Anterior cingulate cortex (tissue), 58 donors: ENCODE measurements at regions not wholly inside any gene's neighbourhood (a gene's known extent, or its start where the extent isn't known, plus 50 kb on each side); places are given as distances from the start of the nearest gene placed in this dataset.
A peak's percentile ranks its signal among the peaks of the same experiment; 100 is the strongest.

ENCODE experiments used
- DNase-seq, 58 donors: peaks; one replicate each; lab custom pipeline; 2025; lab: John Stamatoyannopoulos, UW

- no peak for DNase-seq
Measured at GRCh38 chr5:60395712-60396329, 304.1 kb downstream of the DEPDC1B start.

DNA sequence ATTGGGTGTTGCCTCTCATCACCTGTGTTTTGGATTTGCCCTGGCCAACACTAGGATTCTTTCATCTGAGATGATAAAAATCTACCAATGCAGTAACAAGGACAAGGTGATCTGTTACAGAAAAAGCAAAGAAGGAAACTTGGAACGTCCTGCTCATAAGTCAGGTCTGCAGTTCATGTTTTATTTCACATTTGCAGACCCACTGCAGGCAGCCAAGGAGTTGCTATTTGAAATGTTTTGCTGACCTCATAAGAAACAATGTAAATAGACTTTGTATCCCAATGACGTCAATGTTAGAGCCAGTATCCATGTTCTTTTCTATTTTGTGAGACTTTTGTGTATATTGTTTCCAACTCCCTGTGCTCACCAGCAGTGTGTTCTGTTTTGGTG lies 312.9 kb downstream of the DEPDC1B start:
- no peak for DNase-seq

DNA sequence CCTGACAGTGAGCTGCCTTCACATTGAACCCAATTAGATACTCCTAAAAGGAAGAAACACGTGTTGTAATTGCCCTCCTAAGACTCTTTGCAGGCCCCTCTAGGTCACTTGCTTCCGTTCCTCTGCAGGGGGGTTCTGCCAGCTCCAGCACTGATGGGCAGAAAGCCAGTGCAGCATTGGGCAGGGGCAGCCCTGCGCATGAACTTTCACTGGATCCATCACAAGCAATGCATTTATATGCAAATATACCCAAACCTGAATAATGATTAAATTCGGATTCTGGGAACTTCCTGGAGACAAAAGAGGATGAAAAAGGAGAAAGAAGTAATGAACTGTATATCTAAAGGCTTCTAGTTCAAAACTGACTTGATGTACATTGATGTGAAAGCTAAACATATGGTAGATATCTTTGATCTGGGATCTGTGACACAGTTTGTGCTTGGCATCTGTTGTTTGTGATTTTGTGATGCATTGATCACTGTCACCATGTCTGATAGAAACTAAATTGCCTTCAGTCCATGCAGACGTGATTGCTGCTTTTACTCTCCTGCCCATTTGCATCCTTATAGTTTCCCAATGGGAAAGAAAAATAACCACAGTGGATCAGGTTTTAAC lies 313.4 kb downstream of the DEPDC1B start:
- no peak for DNase-seq

GRCh38 chr5:60382716-60383115 lies 317.2 kb downstream of the DEPDC1B start:
- peak in 4 of 58 donors; percentile 1 to 18 (median 6) for DNase-seq

GRCh38 chr5:60379907-60380306 lies 320.1 kb downstream of the DEPDC1B start:
- no peak for DNase-seq

DNA sequence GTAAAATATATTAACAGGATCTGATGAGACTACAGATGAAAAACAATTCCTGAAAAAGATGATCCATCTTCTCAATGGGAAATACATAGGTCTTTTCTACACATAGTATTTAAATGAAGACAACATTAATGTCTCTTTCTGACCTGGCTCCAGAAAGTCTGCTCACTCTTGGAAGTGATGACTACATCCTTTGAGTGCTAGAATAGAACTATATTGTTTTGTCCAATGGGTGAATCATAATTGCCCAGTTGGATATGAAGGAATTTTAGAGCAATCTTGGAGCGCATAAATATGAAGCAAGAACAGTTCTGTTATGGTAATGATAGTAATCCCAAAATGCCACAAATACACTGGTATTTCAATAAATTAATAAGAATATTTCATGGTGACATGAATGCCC lies 322.1 kb downstream of the DEPDC1B start:
- DNase-seq, result no peak

DNA sequence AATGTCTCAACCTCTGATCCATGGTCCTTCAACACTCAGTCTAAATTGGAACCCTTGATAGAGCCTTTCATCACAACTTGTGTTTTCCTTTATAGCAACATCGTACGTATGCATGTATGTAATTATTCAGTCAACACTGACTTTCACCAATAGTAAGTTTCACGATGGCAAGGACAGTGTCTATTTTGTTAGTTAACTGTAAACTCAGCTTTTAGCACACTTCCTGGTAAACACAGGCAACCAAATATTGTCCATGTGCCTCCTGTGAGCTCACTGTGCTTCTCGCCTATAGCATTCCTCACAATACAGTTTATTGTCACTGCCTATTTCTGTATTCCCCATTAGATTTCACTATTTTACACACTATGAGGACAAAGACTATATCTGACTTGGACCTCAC lies 323.1 kb downstream of the DEPDC1B start:
- no peak for DNase-seq

DNA sequence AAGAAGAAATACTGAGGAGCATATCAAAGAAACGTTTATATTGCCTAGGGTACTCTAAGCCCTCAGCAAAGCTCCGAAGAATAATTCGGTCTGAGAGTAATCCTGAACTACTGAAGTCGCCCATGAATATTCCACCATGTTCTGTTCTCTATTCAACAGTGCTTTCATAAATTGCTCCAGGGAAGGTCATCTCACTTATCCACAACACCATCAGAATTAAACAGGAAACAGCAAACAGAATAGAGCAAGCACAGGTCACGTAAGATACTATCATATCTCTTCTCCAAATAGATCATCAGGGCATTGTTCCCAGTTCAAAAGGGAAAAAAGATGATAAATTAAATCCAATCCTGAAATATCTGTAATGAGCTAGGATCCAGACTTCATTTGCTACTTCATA lies 325.6 kb downstream of the DEPDC1B start:
- DNase-seq, result no peak

DNA sequence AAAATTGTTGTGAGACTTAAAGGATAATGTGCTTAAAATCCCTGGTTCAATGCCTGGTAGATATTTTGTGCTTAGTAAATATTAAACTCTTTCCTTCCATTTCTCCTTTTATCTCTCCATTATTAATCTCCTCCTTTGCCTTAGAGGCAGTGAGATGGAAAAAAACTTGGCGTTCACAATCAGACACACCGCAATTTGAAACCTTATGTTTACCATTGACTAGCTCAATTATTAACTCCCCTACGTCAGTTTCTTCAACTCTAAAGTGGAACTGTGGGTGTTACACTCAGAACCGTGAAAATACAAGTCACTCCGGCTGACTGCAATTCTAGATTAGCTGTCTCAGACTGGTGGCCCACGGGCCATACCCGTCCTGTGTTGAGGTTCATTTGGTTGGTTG lies 327.2 kb downstream of the DEPDC1B start:
- no peak for DNase-seq

- no peak for DNase-seq
Measured at GRCh38 chr5:60371065-60371464, 328.9 kb downstream of the DEPDC1B start.

- DNase-seq, result no peak
Measured at GRCh38 chr5:60370508-60370907, 329.5 kb downstream of the DEPDC1B start.

GRCh38 chr5:60369391-60369790 lies 330.6 kb downstream of the DEPDC1B start:
- no peak for DNase-seq

- DNase-seq, result no peak
Measured at GRCh38 chr5:60368100-60368499, 331.9 kb downstream of the DEPDC1B start.

DNA sequence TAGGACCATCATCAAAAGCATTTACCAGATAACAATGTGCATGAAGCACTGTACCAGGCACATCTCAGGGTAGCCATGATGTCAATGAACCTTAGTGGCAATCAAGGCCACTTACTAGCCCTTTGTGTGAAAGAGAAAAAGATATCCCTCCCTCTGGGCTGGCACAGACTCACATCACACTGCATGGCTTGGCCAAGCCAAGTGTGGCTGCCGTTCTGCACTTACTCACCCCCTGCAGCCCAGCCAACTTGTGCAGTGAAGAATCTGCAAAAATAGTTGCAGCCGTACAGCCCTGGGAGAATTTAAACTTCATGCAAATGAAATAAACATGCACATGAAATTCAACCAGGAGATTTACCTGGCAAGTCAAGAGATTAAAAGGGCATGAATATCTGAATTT lies 333.5 kb downstream of the DEPDC1B start:
- DNase-seq, result no peak

GRCh38 chr5:60365001-60365400 lies 335.0 kb downstream of the DEPDC1B start:
- no peak for DNase-seq

DNA sequence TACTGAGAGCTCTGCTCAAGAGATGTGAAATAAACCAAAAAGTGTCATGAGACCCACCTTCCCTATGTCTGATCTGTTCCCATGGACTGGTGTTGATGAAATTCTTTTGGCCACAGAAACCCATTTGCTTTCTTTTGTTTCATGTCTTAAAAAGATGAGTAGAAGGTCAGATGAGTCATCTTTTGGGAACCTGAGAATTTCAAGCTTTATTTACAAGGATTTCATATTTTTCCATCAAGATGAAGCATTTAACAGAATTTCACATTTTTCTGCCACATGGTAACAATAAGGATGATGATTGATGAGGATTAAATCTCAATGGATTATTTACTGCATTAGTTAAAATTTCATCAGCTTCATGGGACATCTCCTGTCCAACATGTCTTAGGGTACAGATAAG lies 337.8 kb downstream of the DEPDC1B start:
- DNase-seq, result no peak

GRCh38 chr5:60360355-60360754 lies 339.6 kb downstream of the DEPDC1B start:
- no peak for DNase-seq

GRCh38 chr5:60357302-60357701 lies 342.7 kb downstream of the DEPDC1B start:
- no peak for DNase-seq

DNA sequence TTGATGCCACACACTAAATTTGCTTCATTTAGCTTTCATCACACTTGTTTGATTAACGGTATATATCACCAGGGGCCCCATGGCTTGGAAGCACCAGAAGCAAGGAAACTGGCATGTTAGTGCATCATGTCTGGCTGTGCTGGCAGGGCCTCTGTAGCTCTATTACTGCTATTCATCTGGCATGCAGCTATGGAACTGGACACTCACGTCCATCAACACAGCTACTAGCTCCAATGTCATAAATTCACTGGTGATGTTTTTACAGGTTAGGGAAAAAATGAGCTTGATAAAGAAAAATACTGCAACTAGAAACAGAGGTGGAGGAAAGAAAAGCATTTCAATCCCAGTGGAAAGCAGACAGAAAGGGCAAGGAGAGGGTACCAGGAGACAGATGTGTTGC lies 343.2 kb downstream of the DEPDC1B start:
- no peak for DNase-seq

GRCh38 chr5:60355181-60355580 lies 344.8 kb downstream of the DEPDC1B start:
- no peak for DNase-seq

GRCh38 chr5:60354311-60354710 lies 345.7 kb downstream of the DEPDC1B start:
- DNase-seq, result peak in 5 of 58 donors; percentile 2 to 6 (median 4)

- DNase-seq, result no peak
Measured at GRCh38 chr5:60352992-60353599, 346.9 kb downstream of the DEPDC1B start.
